HG02970 (cell line): ENCODE measurements at regions not wholly inside any gene's neighbourhood (a gene's known extent, or its start where the extent isn't known, plus 50 kb on each side); places are given as distances from the start of the nearest gene placed in this dataset.

ENCODE experiments used
- ATAC-seq: cut with Tn5 transposase; IDR thresholded peaks from one replicate; pipeline ENCODE4 v1.9.1; 2021; ENCODE audit warnings: mild to moderate bottlenecking, moderate library complexity, moderate number of reproducible peaks; ENCODE audit not compliant: unreplicated experiment, low FRiP score

DNA sequence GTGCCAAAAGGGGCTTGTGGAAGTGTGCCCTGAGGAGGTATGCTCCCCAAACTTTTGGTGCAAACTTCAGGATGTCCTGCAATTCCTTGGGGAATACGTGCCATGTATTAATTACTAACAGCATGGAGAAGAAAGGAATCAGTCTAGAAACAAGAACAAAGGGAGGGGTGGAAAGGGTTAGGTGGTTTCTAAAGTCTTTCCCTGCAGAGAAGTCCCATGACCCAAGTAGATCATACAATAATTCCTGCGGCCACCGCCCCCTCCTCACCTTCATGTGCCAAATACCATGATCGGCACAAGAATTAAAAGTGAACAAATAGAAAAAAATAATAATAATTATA lies 258.2 kb downstream of the PLPP3 start:
- no peak for ATAC-seq

DNA sequence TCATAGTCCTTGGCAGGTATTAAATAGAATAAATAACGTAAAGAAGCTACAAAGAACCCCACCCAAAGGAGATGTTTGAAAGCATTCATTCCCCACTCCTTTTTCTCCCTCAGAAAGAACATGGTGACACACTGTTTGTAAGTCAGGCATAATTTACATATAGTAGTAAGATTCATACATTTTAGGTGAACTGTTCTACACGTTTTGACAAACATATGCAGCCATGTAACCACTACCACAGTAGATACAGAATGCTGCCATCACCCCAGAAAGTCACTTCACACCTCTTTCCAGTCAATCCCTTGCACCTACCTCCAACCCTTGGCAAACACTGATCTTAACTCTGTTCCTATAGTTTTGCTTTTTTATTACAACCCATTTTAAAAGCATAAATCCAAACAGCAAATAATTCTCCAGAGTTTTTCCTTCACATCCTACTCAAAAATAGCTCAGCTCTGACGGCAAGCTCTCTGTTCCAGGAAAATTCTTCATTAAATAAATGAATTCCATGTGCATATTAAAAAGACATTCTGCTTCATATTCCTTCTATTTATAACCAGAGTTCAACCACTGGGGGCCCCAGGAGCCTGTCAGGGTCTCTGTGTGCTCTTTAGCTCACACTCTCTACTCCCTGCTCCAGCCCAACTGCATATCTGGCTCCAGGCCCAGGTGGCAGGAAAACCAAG lies 258.8 kb downstream of the PLPP3 start:
- ATAC-seq = no peak

DNA sequence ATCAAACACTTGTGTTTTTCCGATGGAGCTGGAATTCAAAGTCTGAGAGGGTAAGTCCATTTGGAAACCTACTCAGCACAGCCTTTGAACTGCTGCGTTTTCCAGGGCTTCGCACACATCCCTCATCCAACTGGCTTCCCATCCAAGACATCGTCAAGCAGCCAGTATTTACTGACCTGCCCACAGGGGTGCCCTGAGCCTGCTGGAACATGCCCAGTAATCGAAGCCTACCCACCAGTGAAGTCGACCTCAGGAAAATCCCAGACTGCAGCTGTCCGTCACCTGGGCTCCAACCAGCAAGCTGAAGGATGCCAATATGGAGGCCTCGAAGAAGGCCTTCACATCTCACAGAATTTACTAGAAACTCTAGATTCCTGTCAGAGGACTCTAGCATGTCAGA lies 261.6 kb downstream of the PLPP3 start:
- no peak for ATAC-seq

DNA sequence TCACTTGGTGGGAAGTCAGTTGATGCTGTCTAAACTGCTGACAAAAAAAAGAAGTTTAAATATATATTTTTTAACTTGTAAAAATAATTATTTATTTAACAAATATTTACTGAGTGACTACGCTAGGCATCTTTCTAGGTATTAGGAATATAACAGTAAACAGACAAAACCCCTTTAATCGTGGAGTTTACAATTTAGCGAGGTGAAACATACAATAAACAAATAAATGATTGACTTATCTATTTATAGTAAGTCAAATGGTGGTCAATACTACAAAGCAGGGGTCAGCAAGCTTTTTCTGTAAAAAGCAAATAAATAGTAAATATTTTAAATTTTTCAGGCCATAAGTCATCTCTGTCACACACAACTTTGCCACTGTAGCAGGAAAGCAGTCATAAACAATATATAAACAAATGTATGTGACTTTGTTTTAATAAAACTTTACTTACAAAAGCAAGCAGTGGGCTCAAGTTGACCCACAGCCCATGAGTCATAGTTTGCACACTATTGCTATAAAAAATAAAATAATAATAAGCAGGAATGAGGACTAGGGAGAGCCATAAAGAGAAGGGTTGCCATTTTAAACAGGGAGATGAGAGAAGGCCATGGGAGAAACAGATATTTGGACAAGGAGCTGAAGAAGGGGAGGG lies 263.9 kb downstream of the PLPP3 start:
- no peak for ATAC-seq

DNA sequence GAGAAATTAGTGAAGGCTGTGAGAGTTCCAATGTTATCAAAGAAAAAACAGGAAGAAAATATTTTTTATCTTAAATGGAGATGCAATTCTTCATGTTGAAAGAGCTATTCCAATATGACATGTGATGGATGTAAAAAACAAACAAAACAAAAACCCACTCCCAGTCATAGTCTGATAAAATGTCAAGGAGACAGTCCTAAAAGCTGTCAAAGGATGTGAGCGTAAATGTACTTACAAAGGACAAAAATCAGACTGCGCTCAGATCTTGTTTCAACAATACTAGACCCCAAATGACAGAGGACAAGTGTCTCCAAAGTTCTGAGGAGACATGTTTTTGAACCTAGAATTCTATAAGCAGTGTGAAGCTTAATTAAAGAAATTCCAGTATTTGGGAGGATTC lies 265.8 kb downstream of the PLPP3 start:
- no peak for ATAC-seq

DNA sequence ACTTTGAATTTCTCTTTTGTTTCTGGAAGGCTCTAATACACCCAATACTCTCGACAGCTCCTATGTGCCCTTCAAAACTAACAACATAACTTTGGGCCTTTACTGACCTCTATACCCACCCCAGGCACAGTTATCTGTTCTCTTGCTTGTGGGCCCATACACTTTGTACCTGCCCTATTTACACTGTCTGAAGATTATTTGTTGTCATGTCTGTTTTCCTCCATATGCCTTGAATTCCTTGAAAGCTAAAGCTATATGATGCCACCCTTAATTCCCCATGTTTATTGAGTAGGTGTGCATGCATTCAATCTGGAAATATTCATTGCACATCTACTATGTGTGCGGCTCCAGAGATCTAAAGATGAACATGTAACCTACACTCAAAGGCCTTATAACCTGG lies 267.6 kb downstream of the PLPP3 start:
- ATAC-seq = no peak

DNA sequence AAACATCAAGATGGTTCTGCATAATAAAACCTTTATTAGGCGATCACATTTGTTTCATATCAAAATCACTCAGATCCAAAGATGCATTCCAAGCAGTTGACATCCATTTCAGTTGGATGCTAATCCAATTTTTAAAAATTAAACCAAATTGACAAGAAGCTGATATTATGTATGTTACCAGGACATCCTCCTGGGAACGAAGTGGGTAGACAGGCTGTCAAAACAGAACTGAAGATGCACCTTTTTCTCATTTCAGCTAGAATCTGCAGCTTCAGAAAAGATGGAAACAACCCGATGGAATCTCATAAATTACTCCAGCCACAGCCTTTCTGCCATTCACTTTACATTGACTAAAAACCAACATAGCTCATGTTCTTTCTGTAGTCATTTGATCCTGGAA lies 268.4 kb downstream of the PLPP3 start:
- no peak for ATAC-seq

DNA sequence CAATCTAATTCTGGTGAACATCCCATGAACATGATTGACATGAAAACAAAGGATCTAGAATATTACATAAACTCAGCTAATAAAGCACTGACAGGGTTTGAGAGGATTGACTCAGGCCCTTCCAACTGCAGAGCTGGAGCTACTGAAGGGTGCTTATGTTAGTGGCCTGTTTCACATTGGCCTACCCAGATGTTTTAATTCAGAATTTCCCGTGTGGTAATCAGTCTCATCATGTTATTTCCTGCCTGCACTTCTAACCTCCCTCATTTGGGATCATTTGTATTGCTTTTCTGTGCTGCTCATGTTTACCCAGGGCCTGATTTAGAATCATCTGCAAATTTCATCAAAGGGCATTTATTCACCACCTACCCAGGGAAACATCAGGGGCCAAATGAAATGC lies 270.3 kb downstream of the PLPP3 start:
- no peak for ATAC-seq

DNA sequence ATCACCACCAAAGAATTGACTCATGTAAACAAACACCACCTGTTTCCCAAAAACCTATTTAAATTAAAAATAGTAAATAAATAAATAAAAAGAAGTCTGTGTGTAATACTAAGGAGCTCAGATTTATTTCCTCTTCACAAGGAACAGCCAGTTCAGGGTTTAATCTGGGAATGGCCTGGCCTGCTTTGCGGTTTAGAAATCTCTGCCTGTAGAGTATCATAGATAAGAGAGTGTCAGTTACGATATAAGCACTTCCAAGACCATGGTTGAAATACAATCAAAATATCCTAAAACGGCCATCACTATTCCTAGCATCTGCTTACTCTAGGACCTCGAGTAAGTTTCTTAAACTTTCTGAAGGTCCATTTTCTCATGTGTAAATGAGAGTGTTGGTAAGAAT lies 274.4 kb downstream of the PLPP3 start:
- ATAC-seq = no peak

DNA sequence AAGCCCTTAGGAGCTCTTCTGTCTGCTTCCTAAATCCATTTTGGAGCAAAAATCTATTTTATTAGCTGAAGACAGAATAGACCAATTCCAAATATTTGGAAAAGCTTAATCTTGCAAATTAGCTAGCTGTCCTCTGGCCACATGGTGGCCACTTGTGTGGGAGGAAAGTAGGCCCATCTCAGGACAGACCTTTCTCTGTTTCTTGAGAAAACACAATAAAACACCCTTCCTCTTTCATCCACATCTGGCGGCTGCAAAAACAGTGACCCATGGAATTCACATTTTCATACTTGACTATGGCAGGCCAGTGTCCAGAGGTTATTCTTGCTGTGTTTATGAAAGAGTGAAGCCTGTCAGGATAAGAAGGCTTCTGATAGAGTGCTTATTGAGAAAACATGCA lies 275.6 kb downstream of the PLPP3 start:
- ATAC-seq = no peak

DNA sequence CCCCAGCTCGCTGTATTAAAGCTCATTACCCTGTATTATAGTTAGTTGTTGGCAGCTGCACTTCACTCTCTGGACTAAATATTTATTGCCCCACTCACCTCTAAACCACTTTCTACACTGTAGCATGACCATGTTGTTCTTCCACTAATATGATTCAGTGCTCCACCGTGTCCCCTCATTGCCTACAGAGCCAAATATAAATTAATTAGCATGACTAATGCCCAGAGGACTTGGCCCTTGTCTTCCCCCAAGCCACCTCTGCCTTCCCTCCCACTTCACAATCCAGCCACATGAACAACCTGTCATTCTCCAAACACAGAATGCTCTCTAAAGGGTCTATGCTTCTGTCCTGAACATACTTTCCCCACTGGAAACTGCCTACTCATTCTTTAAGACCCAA lies 276.5 kb downstream of the PLPP3 start:
- ATAC-seq = no peak

DNA sequence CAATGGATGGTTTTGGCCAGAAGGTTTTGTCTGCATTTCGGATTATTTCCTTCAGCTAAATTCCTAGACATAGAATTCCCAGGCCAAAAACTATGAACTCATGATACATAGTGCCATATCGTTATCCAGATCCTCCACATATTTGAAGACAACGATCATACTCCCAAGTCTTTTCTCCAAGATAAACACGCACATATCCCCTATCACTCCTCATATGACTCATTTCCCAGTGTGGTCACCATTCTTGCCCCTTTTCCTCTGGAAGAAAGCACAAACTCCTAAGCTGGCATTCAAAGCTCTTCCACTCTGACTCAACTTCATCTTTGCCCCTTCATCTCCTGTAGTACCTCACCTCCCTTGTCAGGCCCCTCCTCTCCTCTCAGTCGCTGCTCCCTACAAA lies 277.6 kb downstream of the PLPP3 start:
- no peak for ATAC-seq

DNA sequence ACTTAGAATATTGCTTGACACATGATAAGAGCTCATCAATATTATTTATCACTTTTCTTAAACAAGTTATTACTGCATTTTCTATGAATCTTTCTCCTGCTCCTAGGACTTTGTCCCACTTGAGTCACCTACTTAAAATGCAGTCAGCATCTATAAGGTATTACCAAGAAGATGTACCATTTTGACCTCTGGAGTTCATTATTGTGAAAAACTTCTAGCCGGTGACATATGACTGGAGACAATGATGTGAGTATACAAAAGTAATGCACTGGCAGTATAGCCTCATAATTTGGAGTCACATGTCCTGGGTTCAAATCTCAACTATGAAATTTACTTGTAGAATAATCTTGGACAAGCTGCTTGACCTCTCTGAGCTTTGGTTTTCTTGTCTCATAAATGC lies 278.5 kb downstream of the PLPP3 start:
- no peak for ATAC-seq

DNA sequence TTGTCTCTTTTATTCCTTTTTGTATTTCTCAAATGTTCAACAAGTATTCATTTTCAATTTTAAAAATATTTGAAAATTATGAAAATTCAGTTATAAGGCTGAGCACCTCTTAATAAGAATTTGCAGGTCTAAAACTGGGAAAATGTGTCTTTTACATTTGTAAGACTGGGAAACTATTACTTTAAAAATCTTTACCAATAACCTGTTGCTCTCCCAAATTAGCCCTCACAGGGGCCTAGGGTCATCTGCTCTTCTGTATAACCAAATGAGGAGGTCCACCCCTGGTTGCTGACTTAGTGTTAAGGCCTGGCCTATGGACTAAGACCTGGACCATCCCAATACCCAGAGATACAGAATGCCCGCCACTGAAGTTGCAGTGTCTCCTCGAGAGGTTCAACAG lies 280.5 kb downstream of the PLPP3 start:
- ATAC-seq = no peak

DNA sequence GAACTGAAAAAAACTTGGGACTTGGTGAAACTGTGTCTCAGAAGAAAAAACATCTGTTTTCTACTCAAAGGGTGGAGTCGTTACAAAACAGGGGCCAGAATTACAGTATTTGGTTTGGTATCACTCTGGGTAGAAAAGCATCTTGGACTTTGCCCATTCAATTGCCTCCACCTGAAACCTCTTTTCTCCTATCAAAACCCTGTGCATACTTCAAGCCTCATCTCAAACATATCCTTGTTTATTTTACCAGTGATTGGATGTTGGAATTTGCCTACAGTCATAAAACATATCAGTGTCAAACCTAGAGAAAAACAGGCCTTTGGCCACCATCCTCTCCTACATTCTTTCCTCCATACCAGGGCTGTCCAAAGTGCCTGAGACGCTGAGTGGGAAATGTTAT lies 281.5 kb downstream of the PLPP3 start:
- ATAC-seq = no peak

DNA sequence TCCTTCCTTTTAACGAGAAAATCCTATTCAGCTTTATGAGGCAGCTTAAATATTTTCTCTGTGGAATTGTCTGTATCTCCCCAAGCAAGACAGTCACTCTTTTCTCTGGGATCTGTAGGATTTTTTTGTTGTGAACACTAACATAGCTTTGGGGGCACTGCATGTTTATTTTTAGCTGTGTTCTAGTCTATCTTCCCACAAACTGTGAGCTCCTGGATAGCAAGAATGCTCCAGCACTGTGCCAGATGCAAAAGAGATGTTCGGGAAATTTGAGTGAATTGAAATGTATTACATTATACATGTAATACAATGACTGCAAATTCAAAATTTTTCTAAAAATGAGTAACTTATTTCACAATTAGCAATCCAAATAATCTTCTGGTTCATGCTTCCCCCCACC lies 282.2 kb downstream of the PLPP3 start:
- no peak for ATAC-seq

DNA sequence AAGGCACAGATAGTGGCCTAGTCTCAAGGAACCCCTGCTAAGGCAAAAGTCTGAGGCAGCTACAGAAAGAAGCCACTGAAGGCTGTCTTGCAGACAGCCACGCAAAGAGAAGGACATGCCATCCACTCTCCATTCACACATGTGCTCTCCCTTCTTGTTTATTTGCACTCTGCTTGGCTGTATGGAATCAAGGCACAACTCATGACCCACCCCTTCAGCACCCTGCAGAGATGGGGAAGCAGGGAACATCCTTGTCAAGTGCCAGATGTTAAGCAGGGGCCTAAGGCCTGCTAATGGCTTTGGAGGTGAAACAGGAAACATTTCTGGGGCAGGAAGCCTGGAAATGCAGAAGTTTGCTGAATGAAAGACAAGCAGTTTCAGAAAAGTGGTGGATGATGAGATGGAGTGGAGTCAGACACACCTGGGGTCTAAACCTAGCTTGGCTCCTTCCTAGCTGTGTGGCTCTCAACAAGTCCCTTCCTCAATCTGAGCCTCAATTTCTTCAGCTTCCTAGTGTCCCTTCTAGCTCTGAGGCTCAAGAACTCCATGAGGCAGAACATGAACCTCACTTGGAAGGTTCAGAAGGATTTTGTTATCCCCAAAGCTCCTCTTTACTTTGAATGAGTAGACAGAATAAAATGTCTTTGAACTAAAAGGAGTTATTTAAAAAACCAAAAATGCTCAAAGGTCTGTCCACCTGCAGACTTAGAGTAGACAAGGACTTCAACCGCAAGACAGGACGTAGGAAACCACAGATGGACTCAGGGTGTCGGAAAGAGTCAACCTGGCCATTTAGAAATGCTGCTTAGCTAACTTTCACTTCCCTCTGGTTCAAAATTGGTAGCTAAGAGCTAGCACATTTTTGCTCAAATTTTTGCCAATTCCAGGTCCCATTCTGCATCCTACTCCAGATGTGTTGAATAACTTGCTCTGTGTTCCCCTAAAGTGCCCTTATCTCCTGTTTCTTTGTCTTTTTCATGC lies 283.1 kb downstream of the PLPP3 start:
- no peak for ATAC-seq

DNA sequence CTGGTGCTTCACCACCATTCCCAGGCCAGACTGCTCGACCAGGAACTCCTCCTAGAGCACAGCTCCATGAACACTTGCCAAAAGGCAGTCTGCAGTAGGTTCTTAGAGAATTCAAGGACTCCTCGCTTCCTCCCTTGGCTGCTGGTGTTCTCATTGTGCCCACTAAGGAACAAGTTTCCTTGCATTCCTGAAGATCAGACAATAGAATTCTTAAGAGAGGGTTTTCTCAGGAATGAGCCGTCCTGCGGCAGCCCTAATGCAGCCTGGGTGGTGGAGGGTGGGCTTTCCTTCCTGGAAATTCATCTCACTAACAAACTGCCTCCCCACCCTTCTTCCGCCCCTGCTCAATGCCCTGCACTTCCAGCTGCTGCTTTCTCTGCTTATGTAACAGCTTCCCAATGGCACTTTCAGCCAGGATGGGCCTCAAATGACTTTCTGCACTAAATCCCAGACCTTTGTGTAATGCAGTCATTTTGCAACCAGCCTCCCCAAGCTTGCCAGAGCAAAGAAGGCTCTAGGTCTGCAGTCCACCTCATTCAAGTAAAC lies 287.9 kb downstream of the PLPP3 start:
- ATAC-seq = no peak

DNA sequence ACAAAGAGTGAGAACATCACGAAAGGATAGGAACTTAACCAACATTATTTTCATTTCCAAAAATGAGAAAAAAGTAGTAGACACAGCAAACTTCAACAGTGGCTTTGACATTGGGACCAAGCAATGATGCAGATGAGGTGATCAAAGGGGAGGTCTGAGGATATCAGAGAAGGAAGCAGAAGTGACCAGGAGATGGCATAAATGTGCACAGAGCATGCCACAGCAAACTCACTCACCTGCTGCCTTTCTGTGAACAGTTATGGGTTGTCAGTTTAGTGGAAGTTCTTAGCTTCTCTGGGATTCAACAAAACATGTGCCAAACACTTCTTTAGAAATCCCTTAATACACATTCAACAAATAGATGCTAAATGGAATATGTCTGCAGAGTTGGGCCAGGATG lies 290.1 kb downstream of the PLPP3 start:
- no peak for ATAC-seq

DNA sequence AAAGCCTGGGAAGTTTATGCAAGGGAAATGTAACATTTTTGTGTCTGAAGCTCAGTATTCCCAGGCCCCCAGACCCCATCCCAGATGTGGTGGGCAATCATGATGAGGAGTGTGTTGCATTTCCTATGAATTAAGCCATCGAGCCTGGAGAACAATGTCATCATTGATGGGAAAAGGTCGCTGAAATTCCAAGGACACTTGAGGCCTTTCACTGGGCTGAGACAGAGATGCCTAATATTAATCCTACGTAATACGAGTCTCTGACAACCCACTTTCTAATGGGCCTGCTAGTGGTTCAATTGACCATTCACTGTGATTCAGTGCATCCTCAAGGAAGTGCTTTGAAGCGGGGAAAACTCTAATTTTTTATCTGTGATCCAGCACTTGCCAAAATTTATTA lies 291.6 kb downstream of the PLPP3 start:
- no peak for ATAC-seq

DNA sequence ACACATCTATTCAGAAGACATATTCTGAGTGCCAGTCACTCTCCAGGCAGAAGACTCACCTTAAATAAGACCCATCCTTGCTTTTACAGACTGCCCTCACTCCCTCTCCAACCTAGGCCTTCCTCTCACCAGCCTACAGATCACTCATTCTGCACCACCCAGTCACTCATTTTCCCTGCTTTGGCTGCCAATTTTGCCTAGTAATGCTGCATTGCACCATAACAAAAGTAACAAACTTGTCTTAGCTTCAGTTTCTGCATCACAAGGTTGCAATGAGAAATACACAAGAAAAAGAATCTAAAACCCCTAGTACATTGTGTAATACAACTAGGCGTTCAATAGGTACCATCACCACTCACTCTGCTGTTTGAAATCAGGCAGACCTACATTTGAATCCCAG lies 292.4 kb downstream of the PLPP3 start:
- ATAC-seq = no peak
